ENCODE measurements at regions not wholly inside any gene's neighbourhood (a gene's known extent, or its start where the extent isn't known, plus 50 kb on each side); places are given as distances from the start of the nearest gene placed in this dataset.

DNA sequence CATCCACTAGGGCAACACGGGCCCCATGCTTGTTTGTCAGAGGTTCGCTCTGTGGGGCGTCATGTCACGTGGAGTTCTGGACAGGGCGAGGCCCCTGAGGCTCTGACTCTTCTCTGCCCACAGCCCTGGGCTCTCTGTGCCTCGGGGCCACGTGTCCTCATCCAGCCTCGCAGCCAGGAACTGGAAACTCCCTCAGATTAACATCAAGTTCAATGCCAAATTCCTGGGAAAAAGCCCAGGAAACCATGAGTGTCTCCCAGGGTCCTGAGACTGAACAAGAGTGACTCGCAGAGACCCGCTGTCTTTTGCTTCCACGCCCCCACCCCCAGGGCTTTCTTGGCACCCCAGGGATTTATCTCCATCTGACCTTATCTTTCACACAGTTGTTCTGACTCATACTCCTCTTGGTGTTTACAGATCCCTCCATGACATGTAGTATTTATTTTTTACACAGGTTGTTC is 174.0 kb upstream of the PIEZO2 start (continued):
- TF ChIP-seq, protein P1, sequence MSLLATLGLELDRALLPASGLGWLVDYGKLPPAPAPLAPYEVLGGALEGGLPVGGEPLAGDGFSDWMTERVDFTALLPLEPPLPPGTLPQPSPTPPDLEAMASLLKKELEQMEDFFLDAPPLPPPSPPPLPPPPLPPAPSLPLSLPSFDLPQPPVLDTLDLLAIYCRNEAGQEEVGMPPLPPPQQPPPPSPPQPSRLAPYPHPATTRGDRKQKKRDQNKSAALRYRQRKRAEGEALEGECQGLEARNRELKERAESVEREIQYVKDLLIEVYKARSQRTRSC (CRISPR knock-in tag; IDR thresholded peaks at IDR 0.05; ENCODE audit: low read depth): no peak
- TF ChIP-seq HBP1 (CRISPR knock-in tag; IDR thresholded peaks at IDR 0.05; ENCODE audit: low read depth) (no peak), ZNF282 (IDR thresholded peaks at IDR 0.05; ENCODE audit: partially characterized antibody) (no peak), KDM2A (CRISPR knock-in tag; IDR thresholded peaks at IDR 0.05; ENCODE audit: borderline replicate concordance, low read depth) (no peak), POGK (CRISPR knock-in tag; conservative IDR thresholded peaks at IDR 0.05) (no peak), STAG1 (CRISPR knock-in tag; IDR thresholded peaks at IDR 0.05) (no peak), TBX2 (CRISPR knock-in tag; IDR thresholded peaks at IDR 0.05; ENCODE audit: borderline replicate concordance) (peak; percentile 34; the same call in 1 of the 2 replicates), ZNF660 (CRISPR knock-in tag; IDR thresholded peaks at IDR 0.05; ENCODE audit: borderline replicate concordance, low read depth) (no peak), ZNF776 (CRISPR knock-in tag; IDR thresholded peaks at IDR 0.05) (no peak)
- TF ChIP-seq, protein P2, sequence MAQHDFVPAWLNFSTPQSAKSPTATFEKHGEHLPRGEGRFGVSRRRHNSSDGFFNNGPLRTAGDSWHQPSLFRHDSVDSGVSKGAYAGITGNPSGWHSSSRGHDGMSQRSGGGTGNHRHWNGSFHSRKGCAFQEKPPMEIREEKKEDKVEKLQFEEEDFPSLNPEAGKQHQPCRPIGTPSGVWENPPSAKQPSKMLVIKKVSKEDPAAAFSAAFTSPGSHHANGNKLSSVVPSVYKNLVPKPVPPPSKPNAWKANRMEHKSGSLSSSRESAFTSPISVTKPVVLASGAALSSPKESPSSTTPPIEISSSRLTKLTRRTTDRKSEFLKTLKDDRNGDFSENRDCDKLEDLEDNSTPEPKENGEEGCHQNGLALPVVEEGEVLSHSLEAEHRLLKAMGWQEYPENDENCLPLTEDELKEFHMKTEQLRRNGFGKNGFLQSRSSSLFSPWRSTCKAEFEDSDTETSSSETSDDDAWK (CRISPR knock-in tag; IDR thresholded peaks at IDR 0.05): no peak
